PC-9 (cell line): ENCODE measurements at regions not wholly inside any gene's neighbourhood (a gene's known extent, or its start where the extent isn't known, plus 50 kb on each side); places are given as distances from the start of the nearest gene placed in this dataset.

Source experiments
- EZH2 ChIP-seq: fragments of 200-600 bp; sonication (generic); IDR thresholded peaks from 2 replicates; pipeline ENCODE4 v1.8.0; 2017; ENCODE audit warnings: antibody characterized with exemption, low read depth
- TF ChIP-seq, protein P1 (sequence below): fragments of 200-600 bp; sonication (generic); conservative IDR thresholded peaks from 2 replicates; pipeline ENCODE4 v1.6.1; 2017; ENCODE audit warnings: mixed run types, antibody characterized with exemption, mild to moderate bottlenecking, moderate library complexity

DNA sequence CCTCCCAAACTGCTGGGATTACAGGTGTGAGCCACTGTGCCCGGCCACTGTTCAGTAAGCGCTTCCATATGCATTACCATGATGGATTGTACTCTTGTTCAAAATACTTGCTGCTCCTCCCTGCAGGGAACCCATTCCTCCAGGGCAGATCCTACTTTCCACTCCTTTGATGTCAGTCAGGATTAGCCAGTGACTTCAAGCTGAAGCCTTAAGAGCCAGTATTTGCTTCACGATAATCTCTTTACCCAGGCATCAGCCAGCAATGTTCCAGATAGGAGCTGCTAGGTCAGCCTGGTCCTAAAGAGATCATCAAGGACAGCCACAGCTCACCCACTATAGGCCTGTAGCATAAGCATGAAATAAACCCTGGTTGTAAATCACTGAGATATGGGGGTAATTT lies 96.5 kb upstream of the UBE2E2 start:
- TF ChIP-seq EZH2: no peak
- TF ChIP-seq, protein P1, sequence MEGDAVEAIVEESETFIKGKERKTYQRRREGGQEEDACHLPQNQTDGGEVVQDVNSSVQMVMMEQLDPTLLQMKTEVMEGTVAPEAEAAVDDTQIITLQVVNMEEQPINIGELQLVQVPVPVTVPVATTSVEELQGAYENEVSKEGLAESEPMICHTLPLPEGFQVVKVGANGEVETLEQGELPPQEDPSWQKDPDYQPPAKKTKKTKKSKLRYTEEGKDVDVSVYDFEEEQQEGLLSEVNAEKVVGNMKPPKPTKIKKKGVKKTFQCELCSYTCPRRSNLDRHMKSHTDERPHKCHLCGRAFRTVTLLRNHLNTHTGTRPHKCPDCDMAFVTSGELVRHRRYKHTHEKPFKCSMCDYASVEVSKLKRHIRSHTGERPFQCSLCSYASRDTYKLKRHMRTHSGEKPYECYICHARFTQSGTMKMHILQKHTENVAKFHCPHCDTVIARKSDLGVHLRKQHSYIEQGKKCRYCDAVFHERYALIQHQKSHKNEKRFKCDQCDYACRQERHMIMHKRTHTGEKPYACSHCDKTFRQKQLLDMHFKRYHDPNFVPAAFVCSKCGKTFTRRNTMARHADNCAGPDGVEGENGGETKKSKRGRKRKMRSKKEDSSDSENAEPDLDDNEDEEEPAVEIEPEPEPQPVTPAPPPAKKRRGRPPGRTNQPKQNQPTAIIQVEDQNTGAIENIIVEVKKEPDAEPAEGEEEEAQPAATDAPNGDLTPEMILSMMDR: no peak
